Tibial artery (tissue), 4 donors: ENCODE measurements at regions not wholly inside any gene's neighbourhood (a gene's known extent, or its start where the extent isn't known, plus 50 kb on each side); places are given as distances from the start of the nearest gene placed in this dataset.

ENCODE experiments used
- DNase-seq, 2 donors: peaks; one replicate each; pipeline ENCODE4 v3.0.0-alpha.2; 2019
- H3K27ac ChIP-seq, 2 donors: fragments of 200-600 bp; sonication (generic) in 1 of 2; 1 replicate in 1 of 2; 2 replicates in 1 of 2; pipeline ENCODE4 v1.5.1; 2018 to 2019; ENCODE audit warnings: mild to moderate bottlenecking in 1 of 2
- H3K27me3 ChIP-seq, 2 donors: fragments of 200-600 bp; sonication (generic) in 1 of 2; one replicate each; pipeline versions ENCODE4 v1.5.1 to v1.6.0; 2016 to 2019
- H3K36me3 ChIP-seq, 3 donors: fragments of 200-600 bp; sonication (generic) in 2 of 3; one replicate each; pipeline ENCODE4 v1.5.1; 2016 to 2019; ENCODE audit warnings: mild to moderate bottlenecking in 2 of 3
- H3K4me1 ChIP-seq, 4 donors: fragments of 200-600 bp; sonication (generic) in 2 of 4; 1 replicate in 3 of 4; 2 replicates in 1 of 4; pipeline ENCODE4 v1.5.1; 2016 to 2019
- H3K4me3 ChIP-seq, 2 donors: fragments of 200-600 bp; sonication (generic) in 1 of 2; 1 replicate in 1 of 2; 2 replicates in 1 of 2; pipeline ENCODE4 v1.5.1; 2018 to 2019; ENCODE audit warnings: mild to moderate bottlenecking in 2 of 2
- H3K9me3 ChIP-seq, 3 donors: fragments of 200-600 bp; sonication (generic) in 1 of 3; one replicate each; pipeline ENCODE4 v1.5.1; 2016 to 2019
- intact Hi-C: fragments of 100-400 bp; cut with DNase I; formaldehyde crosslinking; loops from one replicate; pipeline ENCODE4 v1.15.0; 2023; ENCODE audit warnings: low total_unique reads
- TF ChIP-seq, protein P1 (sequence below), 2 experiments: fragments of 200-600 bp in 1 of 2; fragments of 450-650 bp in 1 of 2; IDR thresholded peaks; one replicate each; pipeline ENCODE4 v1.5.1; 2017 to 2019; ENCODE audit warnings: antibody characterized with exemption in 2 of 2, mild to moderate bottlenecking in 1 of 2, moderate library complexity in 1 of 2

GRCh38 chr2:163343316-163343715, 392.5 kb downstream of the FIGN start:
- peaks cover 0 to 12% (median 2%) of the 10 kb centered on the region in 4 donors for H3K4me1 ChIP-seq
- H3K36me3 ChIP-seq = no peaks in the 10 kb centered on the region
- H3K9me3 ChIP-seq = no peaks in the 10 kb centered on the region
- no peaks in the 10 kb centered on the region for H3K27me3 ChIP-seq
- H3K4me3 ChIP-seq = no peak overlapping the region
- intact Hi-C loops = loop anchor here (10.0 kb wide), 1 partner anchor 801 kb away; no protein-coding TSS in a partner anchor
- DNase-seq = no peak
- TF ChIP-seq, protein P1, sequence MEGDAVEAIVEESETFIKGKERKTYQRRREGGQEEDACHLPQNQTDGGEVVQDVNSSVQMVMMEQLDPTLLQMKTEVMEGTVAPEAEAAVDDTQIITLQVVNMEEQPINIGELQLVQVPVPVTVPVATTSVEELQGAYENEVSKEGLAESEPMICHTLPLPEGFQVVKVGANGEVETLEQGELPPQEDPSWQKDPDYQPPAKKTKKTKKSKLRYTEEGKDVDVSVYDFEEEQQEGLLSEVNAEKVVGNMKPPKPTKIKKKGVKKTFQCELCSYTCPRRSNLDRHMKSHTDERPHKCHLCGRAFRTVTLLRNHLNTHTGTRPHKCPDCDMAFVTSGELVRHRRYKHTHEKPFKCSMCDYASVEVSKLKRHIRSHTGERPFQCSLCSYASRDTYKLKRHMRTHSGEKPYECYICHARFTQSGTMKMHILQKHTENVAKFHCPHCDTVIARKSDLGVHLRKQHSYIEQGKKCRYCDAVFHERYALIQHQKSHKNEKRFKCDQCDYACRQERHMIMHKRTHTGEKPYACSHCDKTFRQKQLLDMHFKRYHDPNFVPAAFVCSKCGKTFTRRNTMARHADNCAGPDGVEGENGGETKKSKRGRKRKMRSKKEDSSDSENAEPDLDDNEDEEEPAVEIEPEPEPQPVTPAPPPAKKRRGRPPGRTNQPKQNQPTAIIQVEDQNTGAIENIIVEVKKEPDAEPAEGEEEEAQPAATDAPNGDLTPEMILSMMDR (IDR thresholded peaks at IDR 0.05) = no peak
- H3K27ac ChIP-seq = no peak overlapping the region

- TF ChIP-seq, protein P1 (IDR thresholded peaks at IDR 0.05) = no peak
- DNase-seq = no peak
- Histone ChIP-seq H3K27ac (no peak overlapping the region), H3K4me1 (no peaks in the 10 kb centered on the region), H3K27me3 (no peaks in the 10 kb centered on the region), H3K36me3 (no peaks in the 10 kb centered on the region), H3K9me3 (no peaks in the 10 kb centered on the region), H3K4me3 (no peak overlapping the region)
- intact Hi-C loops = loop anchor here (10.0 kb wide), 1 partner anchor 803 kb away; no protein-coding TSS in a partner anchor
Measured at GRCh38 chr2:163341426-163341825, 394.4 kb downstream of the FIGN start.

- TF ChIP-seq, protein P1 (IDR thresholded peaks at IDR 0.05) = no peak
- intact Hi-C loops = loop anchor here (10.0 kb wide), 1 partner anchor 727 kb away; no protein-coding TSS in a partner anchor
- no peak for DNase-seq
- H3K4me1 ChIP-seq = no peaks in the 10 kb centered on the region
- no peaks in the 10 kb centered on the region for H3K27me3 ChIP-seq
- no peaks in the 10 kb centered on the region for H3K36me3 ChIP-seq
- H3K27ac ChIP-seq = no peak overlapping the region
- no peaks in the 10 kb centered on the region for H3K9me3 ChIP-seq
- H3K4me3 ChIP-seq = no peak overlapping the region
Measured at GRCh38 chr2:163338270-163338669, 397.5 kb downstream of the FIGN start.

DNA sequence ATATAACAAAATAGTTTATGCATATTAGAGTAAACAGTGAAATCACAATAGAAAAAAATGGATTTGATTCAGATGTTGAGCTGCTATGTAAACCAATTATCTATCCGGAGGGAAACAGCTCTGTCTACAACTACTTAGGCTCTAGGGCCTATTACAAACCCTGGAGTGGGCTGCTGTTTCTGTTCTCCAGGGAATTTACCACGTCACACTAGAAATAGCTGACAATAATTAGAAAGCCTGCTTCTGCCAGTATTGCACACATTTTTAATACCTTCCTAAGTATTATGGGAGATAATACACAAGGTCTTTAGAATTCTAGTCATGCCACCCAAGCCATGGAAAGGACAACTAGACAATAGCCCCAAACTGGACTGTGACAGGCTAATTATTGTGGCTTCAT, 411.1 kb downstream of the FIGN start:
- H3K27me3 ChIP-seq = no peaks in the 10 kb centered on the region
- no peaks in the 10 kb centered on the region for H3K4me1 ChIP-seq
- TF ChIP-seq, protein P1 (IDR thresholded peaks at IDR 0.05) = no peak
- no peak overlapping the region for H3K4me3 ChIP-seq
- no peak overlapping the region for H3K27ac ChIP-seq
- H3K9me3 ChIP-seq = no peaks in the 10 kb centered on the region
- H3K36me3 ChIP-seq = no peaks in the 10 kb centered on the region
- intact Hi-C loops = no loop called here
- DNase-seq = no peak

GRCh38 chr2:163319006-163319405, 416.8 kb downstream of the FIGN start:
- Histone ChIP-seq H3K36me3 (no peaks in the 10 kb centered on the region), H3K27ac (no peak overlapping the region), H3K4me3 (no peak overlapping the region), H3K9me3 (no peaks in the 10 kb centered on the region), H3K27me3 (no peaks in the 10 kb centered on the region), H3K4me1 (no peaks in the 10 kb centered on the region)
- intact Hi-C loops = no loop called here
- TF ChIP-seq, protein P1 (IDR thresholded peaks at IDR 0.05) = no peak
- DNase-seq = no peak

- Histone ChIP-seq H3K36me3 (no peaks in the 10 kb centered on the region), H3K9me3 (no peaks in the 10 kb centered on the region), H3K27me3 (no peaks in the 10 kb centered on the region), H3K4me1 (no peaks in the 10 kb centered on the region), H3K27ac (no peak overlapping the region), H3K4me3 (no peak overlapping the region)
- TF ChIP-seq, protein P1 (IDR thresholded peaks at IDR 0.05) = no peak
- no peak for DNase-seq
- intact Hi-C loops = no loop called here
Measured at GRCh38 chr2:163314712-163315111, 421.1 kb downstream of the FIGN start.
